ENCODE measurements at regions not wholly inside any gene's neighbourhood (a gene's known extent, or its start where the extent isn't known, plus 50 kb on each side); places are given as distances from the start of the nearest gene placed in this dataset.
"Not testable (repeated sequence)": the region's sequence is repeated elsewhere in the genome, so short reads cannot be mapped to it uniquely, and the experiment has no call there.

DNA sequence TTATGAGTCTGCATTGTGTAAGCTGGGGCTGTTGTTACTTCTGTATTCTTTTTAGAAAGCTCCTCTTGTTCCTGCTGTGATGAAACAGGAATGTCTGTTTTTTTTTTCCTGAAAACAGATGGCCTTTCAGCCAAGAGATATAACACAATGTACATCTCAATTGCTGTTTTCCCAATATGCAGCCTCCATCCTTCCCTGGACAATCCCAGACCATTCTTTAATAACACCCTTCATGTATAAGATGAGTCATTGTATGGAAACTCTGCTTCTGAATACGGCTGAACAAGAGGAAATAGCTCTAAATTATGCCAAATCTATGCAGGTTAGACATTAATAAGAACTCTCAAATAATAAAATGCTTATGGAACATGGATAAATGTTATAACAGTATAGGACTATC is 60.2 kb upstream of the LRRC4C start:
- no peak for DNase-seq

- no peak for DNase-seq
Observed at GRCh38 chr11:41522391-41522790, 62.9 kb upstream of the LRRC4C start.

DNA sequence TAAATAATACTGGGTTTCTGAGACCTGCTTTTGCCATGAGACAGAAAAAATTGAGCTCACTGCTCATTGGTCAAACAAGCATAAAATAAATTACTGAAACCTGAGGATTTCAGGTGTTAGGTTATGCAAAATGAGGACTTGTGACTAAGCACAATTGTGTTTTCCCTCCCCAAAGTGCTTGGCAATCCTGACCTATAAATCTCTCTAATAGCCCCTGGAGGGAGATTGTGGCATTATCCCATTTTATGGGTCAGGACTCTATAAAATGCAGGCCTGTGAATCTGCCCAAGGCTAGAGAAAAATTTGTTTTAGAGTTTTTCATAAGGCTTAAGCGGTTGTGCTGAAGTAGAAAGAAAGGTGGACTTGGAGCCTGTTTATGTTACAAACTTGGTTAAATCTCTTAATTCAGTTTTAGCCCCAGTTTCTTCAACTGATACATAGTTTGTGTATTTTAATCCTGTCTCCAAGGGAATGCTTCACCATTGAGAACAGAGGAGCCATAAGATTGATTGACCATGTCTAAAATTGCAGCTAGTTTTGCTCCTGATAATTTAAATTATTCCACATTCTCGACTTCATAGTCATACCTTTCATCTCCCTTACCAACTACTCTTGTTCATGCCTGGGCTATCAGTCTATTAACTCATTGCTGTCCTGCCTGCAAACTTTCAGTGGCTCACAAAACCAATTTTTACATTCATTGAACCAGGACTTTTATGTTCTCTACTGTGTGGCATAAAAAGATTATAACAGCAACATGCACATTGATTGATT is 63.6 kb upstream of the LRRC4C start:
- DNase-seq, result no peak

DNA sequence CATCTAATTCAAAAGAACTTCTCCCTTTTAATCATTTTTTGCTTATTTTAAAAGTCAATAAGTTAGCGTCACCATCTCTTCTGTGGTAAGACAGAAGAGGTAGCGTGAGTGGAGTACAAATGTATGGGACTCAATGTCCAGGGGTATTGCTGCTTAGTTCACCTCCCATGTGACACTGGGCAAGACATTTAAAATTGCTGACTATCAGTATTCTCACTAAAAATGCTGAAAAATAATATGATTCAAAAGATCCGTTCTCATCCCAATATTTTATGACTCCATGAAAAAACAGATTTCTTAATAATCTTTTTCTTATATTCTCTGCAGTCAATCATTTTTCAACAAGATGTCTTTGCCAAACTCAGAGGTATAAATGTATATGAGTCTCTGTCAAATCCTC is 68.1 kb upstream of the LRRC4C start:
- DNase-seq, result no peak

GRCh38 chr11:41532413-41532812 is 73.0 kb upstream of the LRRC4C start:
- DNase-seq, result no peak

DNA sequence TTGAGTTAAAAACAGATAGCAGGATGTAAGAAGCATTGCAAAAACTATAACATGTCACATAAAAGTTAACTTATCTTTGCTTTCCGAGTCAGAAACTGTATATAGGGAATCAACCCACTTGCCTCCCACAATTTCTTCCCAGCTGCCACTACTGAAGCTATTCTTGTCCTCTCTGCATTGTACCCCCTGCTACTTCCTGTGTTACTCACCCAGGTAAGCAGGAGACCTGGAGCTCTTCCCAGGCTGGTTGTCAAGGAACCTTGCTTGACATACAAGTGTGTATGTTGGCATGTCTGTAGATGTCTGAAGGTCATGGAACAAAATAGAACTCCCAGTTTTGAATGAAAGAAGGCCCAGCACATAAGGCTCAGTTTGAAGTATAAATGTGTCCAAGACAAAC is 74.3 kb upstream of the LRRC4C start:
- no peak for DNase-seq

DNA sequence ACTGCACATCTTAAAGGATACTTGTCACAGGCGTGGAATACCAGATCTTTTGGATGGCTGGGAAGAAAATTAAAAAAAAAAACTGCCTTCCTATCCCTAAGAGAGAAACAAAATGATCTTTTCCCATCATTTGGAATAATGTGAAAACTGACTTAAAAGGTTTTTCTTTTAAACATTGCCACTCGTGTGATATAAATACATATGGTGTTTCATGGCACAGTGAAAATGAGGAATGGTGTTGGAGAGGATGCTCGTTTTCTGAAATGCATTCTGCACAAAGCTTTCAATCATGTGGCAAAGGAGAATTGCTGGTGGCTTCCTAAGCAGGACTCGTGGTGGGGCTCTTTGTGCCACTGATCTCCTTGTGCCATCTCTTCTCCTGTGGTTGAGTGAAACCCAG is 74.9 kb upstream of the LRRC4C start:
- DNase-seq, result no peak

DNA sequence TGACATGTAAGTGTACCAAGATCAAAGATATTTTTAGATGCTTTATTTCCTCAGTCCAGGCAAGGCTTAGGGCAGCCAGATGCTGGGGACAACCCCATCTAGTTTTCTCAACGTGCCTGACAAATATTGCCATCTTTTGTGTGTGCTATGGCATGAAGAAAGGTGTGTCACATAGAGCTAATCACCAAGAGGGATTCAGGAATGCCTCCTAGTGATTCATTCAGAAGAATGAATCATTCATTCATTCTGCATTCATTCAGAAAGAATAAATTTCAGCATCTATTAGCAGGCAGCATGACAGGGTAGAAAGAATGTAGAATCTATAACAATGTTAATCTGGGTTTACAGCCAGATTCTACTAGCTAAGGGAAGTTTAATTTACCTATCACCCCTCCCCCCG is 75.4 kb upstream of the LRRC4C start:
- DNase-seq, result no peak

GRCh38 chr11:41536021-41536568 is 76.6 kb upstream of the LRRC4C start:
- no peak for DNase-seq

GRCh38 chr11:41544902-41545301 is 85.5 kb upstream of the LRRC4C start:
- DNase-seq, result not testable (repeated sequence)

DNA sequence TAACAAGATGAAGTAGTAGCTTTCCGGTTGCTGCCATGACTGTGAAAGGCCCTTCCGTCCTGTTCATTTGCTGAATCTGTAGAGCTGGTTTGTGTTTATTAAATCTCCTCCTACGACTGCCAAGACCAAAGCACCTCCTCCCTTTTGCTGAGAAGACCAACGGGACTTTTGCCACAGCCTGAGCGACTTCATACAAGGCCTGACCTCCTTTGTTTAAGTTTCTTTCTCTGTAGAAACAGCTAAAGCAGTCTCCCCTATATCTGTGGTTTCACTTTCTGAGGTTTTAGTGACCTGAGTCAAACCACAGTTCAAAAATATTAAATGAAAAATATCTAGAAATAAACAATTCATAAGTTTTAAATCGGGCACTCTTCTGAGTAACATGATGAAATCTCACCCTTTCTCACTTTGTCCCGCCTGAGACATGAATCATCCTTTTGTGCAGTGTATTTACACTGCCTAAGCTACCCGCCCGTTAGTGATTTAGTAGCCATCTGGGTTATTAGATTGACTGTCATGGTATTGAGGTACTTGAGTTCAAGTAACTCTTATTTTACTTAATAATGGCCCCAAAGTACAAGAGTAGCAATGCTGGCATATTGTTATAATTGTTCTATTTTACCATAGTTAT is 119.1 kb upstream of the LRRC4C start:
- DNase-seq, result no peak

- no peak for DNase-seq
Observed at GRCh38 chr11:41579546-41579945, 120.1 kb upstream of the LRRC4C start.

DNA sequence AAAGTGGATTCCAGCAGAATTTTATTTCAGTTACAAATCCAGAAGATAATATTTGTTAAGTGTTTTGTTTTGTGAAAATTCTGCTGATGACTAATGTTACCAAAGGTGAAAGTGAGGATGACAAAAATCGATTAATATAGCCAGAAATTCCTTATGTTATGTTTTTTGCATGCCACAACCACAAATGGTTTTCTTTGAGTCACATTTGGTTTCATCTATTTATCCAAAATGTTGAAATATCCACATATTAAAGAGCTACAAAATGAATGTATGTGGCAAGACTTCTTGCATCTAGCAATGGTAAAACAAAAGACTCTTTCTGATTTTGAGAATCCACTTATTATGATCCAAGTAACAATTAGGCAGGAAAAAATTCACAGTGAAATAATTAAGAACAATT is 150.1 kb upstream of the LRRC4C start:
- DNase-seq, result no peak

- DNase-seq, result no peak
Observed at GRCh38 chr11:41612415-41612814, 153.0 kb upstream of the LRRC4C start.

DNA sequence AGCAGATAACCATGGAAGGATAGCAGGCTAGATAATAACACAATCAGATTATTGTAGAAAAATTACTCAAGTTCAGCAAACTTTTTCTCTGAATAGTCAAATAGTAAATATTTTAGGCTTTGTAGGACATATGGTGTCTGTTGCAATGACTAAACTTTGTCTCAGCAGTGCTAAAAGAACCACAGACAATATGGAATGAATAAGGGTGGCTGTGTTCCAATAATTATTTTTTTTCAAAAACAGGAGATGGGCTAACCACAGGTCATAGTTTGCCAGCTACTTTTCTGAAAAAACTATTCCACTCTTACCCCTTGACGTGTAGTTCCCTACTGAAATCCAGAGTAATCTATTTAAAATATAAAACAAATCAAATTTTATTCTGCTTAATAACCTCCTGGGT is 153.9 kb upstream of the LRRC4C start:
- no peak for DNase-seq

- DNase-seq, result no peak
Observed at GRCh38 chr11:41622707-41623359, 163.4 kb upstream of the LRRC4C start.

GRCh38 chr11:41659985-41660384 is 200.5 kb upstream of the LRRC4C start:
- no peak for DNase-seq

GRCh38 chr11:41660585-41660984 is 201.1 kb upstream of the LRRC4C start:
- DNase-seq, result no peak

- no peak for DNase-seq
Observed at GRCh38 chr11:41665441-41666360, 206.2 kb upstream of the LRRC4C start.

DNA sequence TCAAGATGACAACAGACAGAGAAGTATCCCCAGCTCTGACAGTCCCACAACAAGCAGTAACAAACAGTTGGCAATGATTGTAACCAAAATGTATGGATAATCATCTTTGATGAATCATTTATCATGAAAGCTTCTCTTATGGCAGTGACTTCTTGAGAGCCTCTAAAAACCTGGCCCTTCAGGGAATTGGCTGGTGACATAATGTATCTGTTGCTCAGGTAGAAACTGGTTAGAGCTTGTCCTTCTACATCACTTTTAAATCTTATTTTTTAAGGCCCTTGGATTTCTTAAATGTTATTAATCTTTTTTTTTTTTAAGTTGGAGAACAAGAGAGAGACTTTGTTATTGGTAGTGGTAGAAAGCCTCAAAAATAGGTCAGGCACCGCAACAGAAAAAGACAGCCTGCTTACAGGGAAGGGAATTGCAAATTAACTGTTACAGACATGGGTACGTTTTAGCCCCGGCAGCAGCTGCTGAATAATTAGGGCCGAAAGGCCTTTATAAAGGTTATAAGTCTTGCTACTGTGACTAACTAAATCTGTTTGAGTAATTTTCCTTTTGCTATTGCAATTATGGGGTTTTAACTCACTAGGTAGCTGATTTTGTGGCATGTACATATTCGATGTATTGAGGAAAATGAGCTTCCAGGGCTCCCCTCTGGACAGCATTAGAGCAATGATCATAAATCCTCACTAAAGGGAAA is 207.7 kb upstream of the LRRC4C start:
- no peak for DNase-seq

DNA sequence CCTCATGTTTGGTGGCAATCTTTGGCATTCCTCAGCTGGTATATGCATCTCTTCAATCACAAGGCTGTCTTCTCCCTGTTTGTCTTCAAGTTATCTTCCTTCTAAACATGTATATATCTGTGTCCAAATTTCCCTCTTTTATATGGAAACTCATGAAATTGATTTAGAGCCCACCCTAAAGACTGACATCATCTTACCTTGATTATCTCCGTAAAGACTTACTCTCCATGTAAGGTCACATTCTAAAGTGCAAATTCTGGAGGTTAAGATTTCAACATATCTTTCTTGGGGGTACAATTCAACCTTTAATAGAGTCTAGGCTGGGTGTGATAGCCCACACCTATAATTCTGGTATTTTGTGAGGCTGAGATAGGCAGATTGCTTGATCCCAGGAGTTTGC is 215.8 kb upstream of the LRRC4C start:
- no peak for DNase-seq

DNA sequence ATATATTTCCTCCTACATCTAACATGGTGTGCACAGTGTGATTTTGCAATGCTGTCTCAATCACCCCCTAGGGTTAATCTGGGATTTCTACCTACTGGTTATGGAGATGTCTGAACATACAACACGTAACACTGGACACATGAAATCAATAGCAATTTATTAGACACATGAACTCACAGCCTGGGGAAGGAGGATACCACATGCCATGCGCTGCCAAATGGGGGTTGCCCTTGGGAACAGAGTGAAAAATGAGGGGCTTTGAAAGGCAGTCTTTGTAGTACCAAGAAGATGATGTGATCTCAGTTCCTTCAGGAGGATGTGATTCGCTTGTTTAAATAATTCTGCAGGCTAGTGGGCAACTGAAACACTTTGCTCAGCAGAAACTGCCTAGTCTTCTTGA is 253.6 kb upstream of the LRRC4C start:
- no peak for DNase-seq

All from SW 1271 (cell line).